ENCODE measurements at regions not wholly inside any gene's neighbourhood (a gene's known extent, or its start where the extent isn't known, plus 50 kb on each side); places are given as distances from the start of the nearest gene placed in this dataset.

DNA sequence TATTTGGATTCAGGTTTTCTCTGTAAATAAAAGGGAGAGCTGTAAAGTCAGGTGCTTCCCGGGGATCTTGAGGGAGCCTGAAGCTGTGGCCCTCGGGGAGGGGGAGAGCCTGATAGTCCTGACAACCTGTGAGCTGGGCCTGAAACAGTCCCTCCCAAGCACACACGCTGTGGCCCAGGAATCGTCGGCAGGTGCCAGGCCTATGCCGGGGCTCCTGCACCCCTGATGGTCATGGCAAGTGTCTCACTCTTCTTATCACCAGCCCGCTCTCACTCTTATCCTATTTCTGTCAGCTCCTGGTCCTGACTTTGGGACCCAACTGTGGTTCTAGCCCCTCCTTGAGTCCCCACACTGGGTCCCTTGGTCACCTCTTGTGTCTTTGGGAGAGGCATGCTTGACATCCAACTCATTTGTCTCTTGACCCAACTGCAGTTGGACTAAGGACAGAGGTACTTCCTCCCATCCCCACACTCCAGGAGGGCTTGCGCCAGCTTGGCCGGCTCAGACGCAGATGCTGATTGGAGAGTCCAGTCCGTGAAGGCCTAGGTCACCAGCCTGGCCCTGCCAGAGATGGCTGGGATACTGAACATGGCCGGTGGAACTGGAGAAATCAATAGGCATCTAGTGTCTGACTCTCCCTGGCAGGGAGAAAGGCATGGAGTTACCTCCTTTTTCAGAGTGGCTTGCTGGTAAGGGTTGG lies 170.5 kb upstream of the WSCD1 start:
- Histone ChIP-seq H3K27me3 (ENCODE audit: insufficient read depth, low read length, poor library complexity) (no peaks in the 10 kb centered on the region), H3K27ac (ENCODE audit: low read length) (no peak overlapping the region), H3K4me3 (ENCODE audit: low read depth in 1 of 2, low read length in 2 of 2) (no peak overlapping the region), H4K20me1 (ENCODE audit: insufficient read depth, low read length) (no peaks in the 10 kb centered on the region), H3K9ac (ENCODE audit: low read depth, low read length) (no peak overlapping the region), H3K9me3 (ENCODE audit: insufficient read depth, low read length, severe bottlenecking) (peaks cover 9% of the 10 kb centered on the region), H3K4me1 (ENCODE audit: insufficient read depth, low read length) (no peaks in the 10 kb centered on the region), H2AFZ (ENCODE audit: low read depth, low read length) (no peak overlapping the region), H3K4me2 (ENCODE audit: insufficient read depth, low read length) (no peak overlapping the region), H3K36me3 (ENCODE audit: insufficient read depth, low read length) (no peaks in the 10 kb centered on the region), H3K79me2 (ENCODE audit: insufficient read depth, low read length) (no peaks in the 10 kb centered on the region)
- no peak for ATAC-seq (ENCODE audit: insufficient read depth, low read depth)
- TF ChIP-seq EZH2 (IDR thresholded peaks at IDR 0.05; ENCODE audit: borderline replicate concordance, low read depth, low read length, severe bottlenecking), result no peak
- TF ChIP-seq, protein P1, sequence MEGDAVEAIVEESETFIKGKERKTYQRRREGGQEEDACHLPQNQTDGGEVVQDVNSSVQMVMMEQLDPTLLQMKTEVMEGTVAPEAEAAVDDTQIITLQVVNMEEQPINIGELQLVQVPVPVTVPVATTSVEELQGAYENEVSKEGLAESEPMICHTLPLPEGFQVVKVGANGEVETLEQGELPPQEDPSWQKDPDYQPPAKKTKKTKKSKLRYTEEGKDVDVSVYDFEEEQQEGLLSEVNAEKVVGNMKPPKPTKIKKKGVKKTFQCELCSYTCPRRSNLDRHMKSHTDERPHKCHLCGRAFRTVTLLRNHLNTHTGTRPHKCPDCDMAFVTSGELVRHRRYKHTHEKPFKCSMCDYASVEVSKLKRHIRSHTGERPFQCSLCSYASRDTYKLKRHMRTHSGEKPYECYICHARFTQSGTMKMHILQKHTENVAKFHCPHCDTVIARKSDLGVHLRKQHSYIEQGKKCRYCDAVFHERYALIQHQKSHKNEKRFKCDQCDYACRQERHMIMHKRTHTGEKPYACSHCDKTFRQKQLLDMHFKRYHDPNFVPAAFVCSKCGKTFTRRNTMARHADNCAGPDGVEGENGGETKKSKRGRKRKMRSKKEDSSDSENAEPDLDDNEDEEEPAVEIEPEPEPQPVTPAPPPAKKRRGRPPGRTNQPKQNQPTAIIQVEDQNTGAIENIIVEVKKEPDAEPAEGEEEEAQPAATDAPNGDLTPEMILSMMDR (IDR thresholded peaks at IDR 0.05; ENCODE audit: borderline replicate concordance, extremely low read depth, low read length, poor library complexity, severe bottlenecking), result no peak
- DNase-seq, result no peak

DNA sequence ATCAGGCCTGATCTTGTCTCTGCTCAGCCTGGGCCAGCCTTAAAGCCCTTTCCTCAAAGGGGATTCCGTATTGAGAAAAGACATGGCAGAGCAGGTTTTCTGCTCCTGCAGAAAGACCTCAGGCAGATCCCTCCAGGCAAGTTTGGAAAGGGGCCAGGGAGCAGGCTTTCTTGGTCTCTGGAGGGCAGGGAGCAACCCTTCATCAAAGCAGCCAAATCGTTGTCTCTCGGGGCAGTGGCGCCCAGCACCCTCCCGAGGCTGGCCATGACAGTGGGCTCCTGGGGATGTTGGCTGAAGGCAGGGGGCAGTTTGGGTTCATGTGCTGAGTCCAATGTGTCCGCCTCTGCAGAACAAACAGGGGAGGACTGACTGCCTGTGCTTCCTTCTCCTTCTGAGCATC lies 168.4 kb upstream of the WSCD1 start:
- Histone ChIP-seq H3K4me3 (ENCODE audit: low read depth in 1 of 2, low read length in 2 of 2) (no peak overlapping the region), H3K27me3 (ENCODE audit: insufficient read depth, low read length, poor library complexity) (no peaks in the 10 kb centered on the region), H3K9ac (ENCODE audit: low read depth, low read length) (no peak overlapping the region), H3K79me2 (ENCODE audit: insufficient read depth, low read length) (no peaks in the 10 kb centered on the region), H2AFZ (ENCODE audit: low read depth, low read length) (no peak overlapping the region), H3K4me1 (ENCODE audit: insufficient read depth, low read length) (no peaks in the 10 kb centered on the region), H3K27ac (ENCODE audit: low read length) (no peak overlapping the region), H3K36me3 (ENCODE audit: insufficient read depth, low read length) (no peaks in the 10 kb centered on the region), H4K20me1 (ENCODE audit: insufficient read depth, low read length) (no peaks in the 10 kb centered on the region), H3K4me2 (ENCODE audit: insufficient read depth, low read length) (no peak overlapping the region), H3K9me3 (ENCODE audit: insufficient read depth, low read length, severe bottlenecking) (peaks cover 9% of the 10 kb centered on the region)
- ATAC-seq (ENCODE audit: insufficient read depth, low read depth) (no peak), DNase-seq (no peak)
- TF ChIP-seq, protein P1 (IDR thresholded peaks at IDR 0.05; ENCODE audit: borderline replicate concordance, extremely low read depth, low read length, poor library complexity, severe bottlenecking), result no peak
- TF ChIP-seq EZH2 (IDR thresholded peaks at IDR 0.05; ENCODE audit: borderline replicate concordance, low read depth, low read length, severe bottlenecking), result no peak

DNA sequence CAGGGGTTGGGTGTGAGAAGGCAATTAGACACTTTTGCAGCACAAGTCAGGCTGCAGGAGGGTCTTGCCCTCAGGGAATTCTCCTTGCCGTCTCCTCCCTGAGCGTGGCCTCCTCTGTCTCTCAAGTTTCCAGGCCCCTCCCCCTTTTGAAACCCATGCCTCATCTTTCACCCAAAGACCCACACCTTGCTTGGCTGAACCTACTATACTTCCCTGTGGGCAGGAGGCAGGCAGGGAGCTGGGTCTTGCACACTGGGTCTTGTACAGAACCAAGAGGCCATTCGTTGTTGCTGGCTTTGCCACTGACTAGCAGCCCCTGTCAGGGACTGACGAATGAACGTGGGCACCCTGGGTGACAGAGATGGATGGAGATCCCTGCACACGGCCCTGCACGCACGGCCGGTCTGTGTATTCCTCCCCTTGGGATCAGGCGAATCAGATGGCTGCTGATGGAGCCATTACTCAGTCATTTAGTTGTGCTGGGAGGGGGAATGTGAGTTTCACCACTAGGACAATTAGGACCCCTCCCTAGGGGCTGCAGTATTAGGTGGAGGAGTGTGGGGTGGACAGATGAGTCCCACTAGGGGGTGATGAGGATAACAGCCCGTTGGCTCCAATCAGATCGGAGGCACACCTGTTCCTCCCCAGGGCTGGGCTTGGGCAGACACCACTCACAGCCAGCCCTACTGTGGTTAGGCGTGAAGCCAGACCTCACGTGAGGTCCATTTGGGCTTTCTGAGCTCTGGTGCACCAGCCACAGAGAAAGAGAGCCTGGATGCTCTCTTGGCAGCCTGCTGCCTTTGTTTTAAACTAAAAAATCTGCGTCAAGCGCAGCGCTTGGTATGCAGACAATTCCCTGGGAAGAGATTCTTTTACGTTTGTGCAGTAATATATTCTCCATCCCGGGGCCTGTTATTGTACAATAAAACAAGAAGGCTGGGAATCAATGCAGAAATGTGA lies 167.7 kb upstream of the WSCD1 start:
- Histone ChIP-seq H3K9ac (ENCODE audit: low read depth, low read length) (no peak overlapping the region), H4K20me1 (ENCODE audit: insufficient read depth, low read length) (no peaks in the 10 kb centered on the region), H3K4me2 (ENCODE audit: insufficient read depth, low read length) (no peak overlapping the region), H3K27ac (ENCODE audit: low read length) (no peak overlapping the region), H3K27me3 (ENCODE audit: insufficient read depth, low read length, poor library complexity) (no peaks in the 10 kb centered on the region), H3K9me3 (ENCODE audit: insufficient read depth, low read length, severe bottlenecking) (peaks cover 9% of the 10 kb centered on the region), H2AFZ (ENCODE audit: low read depth, low read length) (no peak overlapping the region), H3K36me3 (ENCODE audit: insufficient read depth, low read length) (no peaks in the 10 kb centered on the region), H3K79me2 (ENCODE audit: insufficient read depth, low read length) (no peaks in the 10 kb centered on the region), H3K4me1 (ENCODE audit: insufficient read depth, low read length) (no peaks in the 10 kb centered on the region), H3K4me3 (ENCODE audit: low read depth in 1 of 2, low read length in 2 of 2) (no peak overlapping the region)
- TF ChIP-seq EZH2 (IDR thresholded peaks at IDR 0.05; ENCODE audit: borderline replicate concordance, low read depth, low read length, severe bottlenecking), result no peak
- TF ChIP-seq, protein P1 (IDR thresholded peaks at IDR 0.05; ENCODE audit: borderline replicate concordance, extremely low read depth, low read length, poor library complexity, severe bottlenecking), result no peak
- DNase-seq (no peak), ATAC-seq (ENCODE audit: insufficient read depth, low read depth) (no peak)
